ENCODE measurements at regions not wholly inside any gene's neighbourhood (a gene's known extent, or its start where the extent isn't known, plus 50 kb on each side); places are given as distances from the start of the nearest gene placed in this dataset.

GRCh38 chr7:34584526-34584925 is 73.5 kb upstream of the NPSR1 start:
- no peaks in the 10 kb centered on the region for H3K27me3 ChIP-seq (ENCODE audit: control insufficient read depth in 5 of 5, insufficient read depth in 4 of 5, low read length in 5 of 5)
- no peaks in the 10 kb centered on the region for H3K9me3 ChIP-seq (ENCODE audit: control insufficient read depth in 5 of 5, low read length in 5 of 5)
- no peak overlapping the region for H3K4me3 ChIP-seq (ENCODE audit: low read depth in 1 of 5, low read length in 5 of 5)
- no peaks in the 10 kb centered on the region for H3K4me1 ChIP-seq (ENCODE audit: control insufficient read depth in 5 of 5, insufficient read depth in 5 of 5, low read length in 5 of 5)
- H3K9ac ChIP-seq (ENCODE audit: low read length in 5 of 5) = no peak overlapping the region
- H3K27ac ChIP-seq (ENCODE audit: low read depth, low read length) = no peak overlapping the region
- H3K36me3 ChIP-seq (ENCODE audit: control insufficient read depth in 5 of 5, insufficient read depth in 5 of 5, low read length in 5 of 5) = no peaks in the 10 kb centered on the region

DNA sequence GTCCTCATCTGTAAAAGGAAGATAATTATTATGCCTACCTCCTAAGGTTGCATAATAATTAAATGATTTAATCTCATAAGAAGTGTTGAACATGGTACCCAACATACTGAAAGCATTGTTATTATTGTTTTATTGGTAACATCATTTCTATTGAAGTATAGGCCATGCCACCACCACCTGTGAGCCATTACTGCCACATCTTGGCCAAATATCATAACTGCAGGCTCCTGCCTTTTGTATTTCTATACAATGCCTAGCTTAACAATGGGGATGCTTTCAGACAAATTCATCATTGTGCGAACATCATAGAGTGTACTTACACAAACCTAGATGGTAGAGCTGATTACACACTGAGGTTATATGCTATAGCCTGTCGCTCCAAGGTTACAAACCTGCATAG is 61.1 kb upstream of the NPSR1 start:
- H3K27ac ChIP-seq (ENCODE audit: low read depth, low read length) = no peak overlapping the region
- no peaks in the 10 kb centered on the region for H3K9me3 ChIP-seq (ENCODE audit: control insufficient read depth in 5 of 5, low read length in 5 of 5)
- no peaks in the 10 kb centered on the region for H3K4me1 ChIP-seq (ENCODE audit: control insufficient read depth in 5 of 5, insufficient read depth in 5 of 5, low read length in 5 of 5)
- H3K4me3 ChIP-seq (ENCODE audit: low read depth in 1 of 5, low read length in 5 of 5) = no peak overlapping the region
- no peaks in the 10 kb centered on the region for H3K27me3 ChIP-seq (ENCODE audit: control insufficient read depth in 5 of 5, insufficient read depth in 4 of 5, low read length in 5 of 5)
- H3K9ac ChIP-seq (ENCODE audit: low read length in 5 of 5) = no peak overlapping the region
- no peaks in the 10 kb centered on the region for H3K36me3 ChIP-seq (ENCODE audit: control insufficient read depth in 5 of 5, insufficient read depth in 5 of 5, low read length in 5 of 5)

GRCh38 chr7:34603711-34604444 is 54.1 kb upstream of the NPSR1 start:
- H3K9me3 ChIP-seq (ENCODE audit: control insufficient read depth in 5 of 5, low read length in 5 of 5) = peaks cover 0 to 3% (median 0%) of the 10 kb centered on the region in 5 donors
- no peaks in the 10 kb centered on the region for H3K27me3 ChIP-seq (ENCODE audit: control insufficient read depth in 5 of 5, insufficient read depth in 4 of 5, low read length in 5 of 5)
- no peak overlapping the region for H3K4me3 ChIP-seq (ENCODE audit: low read depth in 1 of 5, low read length in 5 of 5)
- H3K36me3 ChIP-seq (ENCODE audit: control insufficient read depth in 5 of 5, insufficient read depth in 5 of 5, low read length in 5 of 5) = no peaks in the 10 kb centered on the region
- no peak overlapping the region for H3K9ac ChIP-seq (ENCODE audit: low read length in 5 of 5)
- H3K27ac ChIP-seq (ENCODE audit: low read depth, low read length) = no peak overlapping the region
- H3K4me1 ChIP-seq (ENCODE audit: control insufficient read depth in 5 of 5, insufficient read depth in 5 of 5, low read length in 5 of 5) = no peaks in the 10 kb centered on the region
